ENCODE measurements at regions not wholly inside any gene's neighbourhood (a gene's known extent, or its start where the extent isn't known, plus 50 kb on each side); places are given as distances from the start of the nearest gene placed in this dataset.

DNA sequence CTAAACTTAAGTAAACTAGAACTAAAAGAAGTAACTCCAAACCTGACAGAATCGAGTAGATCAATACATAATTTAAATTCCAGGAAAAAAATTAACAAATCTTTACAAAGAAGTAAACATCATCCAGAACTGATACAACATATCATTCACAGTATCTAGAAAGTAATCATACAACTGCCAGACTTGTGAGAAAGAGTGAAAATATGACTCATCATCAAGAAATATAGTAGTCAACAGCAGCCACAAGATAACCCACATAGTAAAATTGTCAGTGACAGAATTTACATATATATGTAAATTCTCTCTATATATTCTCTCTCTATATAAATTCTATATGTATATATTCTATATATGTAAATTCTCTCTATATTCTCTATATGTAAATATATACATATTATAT lies 242.8 kb upstream of the RGS17 start:
- Histone ChIP-seq H3K27ac (no peak overlapping the region), H3K4me1 (no peaks in the 10 kb centered on the region), H3K4me3 (no peak overlapping the region), H3K27me3 (no peaks in the 10 kb centered on the region), H3K9me3 (no peaks in the 10 kb centered on the region), H3K36me3 (no peaks in the 10 kb centered on the region)
- TF ChIP-seq, protein P1, sequence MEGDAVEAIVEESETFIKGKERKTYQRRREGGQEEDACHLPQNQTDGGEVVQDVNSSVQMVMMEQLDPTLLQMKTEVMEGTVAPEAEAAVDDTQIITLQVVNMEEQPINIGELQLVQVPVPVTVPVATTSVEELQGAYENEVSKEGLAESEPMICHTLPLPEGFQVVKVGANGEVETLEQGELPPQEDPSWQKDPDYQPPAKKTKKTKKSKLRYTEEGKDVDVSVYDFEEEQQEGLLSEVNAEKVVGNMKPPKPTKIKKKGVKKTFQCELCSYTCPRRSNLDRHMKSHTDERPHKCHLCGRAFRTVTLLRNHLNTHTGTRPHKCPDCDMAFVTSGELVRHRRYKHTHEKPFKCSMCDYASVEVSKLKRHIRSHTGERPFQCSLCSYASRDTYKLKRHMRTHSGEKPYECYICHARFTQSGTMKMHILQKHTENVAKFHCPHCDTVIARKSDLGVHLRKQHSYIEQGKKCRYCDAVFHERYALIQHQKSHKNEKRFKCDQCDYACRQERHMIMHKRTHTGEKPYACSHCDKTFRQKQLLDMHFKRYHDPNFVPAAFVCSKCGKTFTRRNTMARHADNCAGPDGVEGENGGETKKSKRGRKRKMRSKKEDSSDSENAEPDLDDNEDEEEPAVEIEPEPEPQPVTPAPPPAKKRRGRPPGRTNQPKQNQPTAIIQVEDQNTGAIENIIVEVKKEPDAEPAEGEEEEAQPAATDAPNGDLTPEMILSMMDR (IDR thresholded peaks at IDR 0.05), result no peak
- no peak for TF ChIP-seq POLR2A (IDR thresholded peaks at IDR 0.05)
- no peak for TF ChIP-seq POLR2AphosphoS5 (IDR thresholded peaks at IDR 0.05)
- intact Hi-C loops (cut with DNase I; ENCODE audit: low total_unique reads), result no loop called here
- no peak for DNase-seq (ENCODE audit: low spot score in 2 of 2)

DNA sequence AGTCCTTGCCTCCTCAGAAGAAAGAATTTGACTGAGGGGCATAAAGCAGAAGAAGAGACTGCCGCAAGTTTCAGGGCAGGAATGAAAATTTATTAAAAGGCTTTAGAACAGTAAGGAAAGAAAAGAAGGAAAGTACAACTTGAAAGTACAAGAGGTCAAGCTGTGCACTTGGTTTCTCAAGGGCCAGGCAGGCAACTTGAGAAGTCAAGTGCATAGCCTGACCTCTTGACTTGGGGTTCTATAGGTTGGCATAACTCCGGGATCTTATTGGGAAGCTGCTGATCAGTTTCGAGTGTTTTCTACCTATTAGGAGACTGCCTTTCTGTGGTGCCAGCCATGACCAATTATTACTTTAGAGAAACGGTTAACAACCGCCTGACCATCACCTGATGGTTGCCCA lies 237.0 kb upstream of the RGS17 start:
- H3K27ac ChIP-seq, result no peak overlapping the region
- TF ChIP-seq POLR2A (IDR thresholded peaks at IDR 0.05) (no peak), POLR2AphosphoS5 (IDR thresholded peaks at IDR 0.05) (no peak)
- TF ChIP-seq, protein P1 (IDR thresholded peaks at IDR 0.05), result no peak
- H3K36me3 ChIP-seq, result no peaks in the 10 kb centered on the region
- DNase-seq (ENCODE audit: low spot score in 2 of 2), result no peak
- H3K4me3 ChIP-seq, result no peak overlapping the region
- H3K4me1 ChIP-seq, result no peaks in the 10 kb centered on the region
- intact Hi-C loops (cut with DNase I; ENCODE audit: low total_unique reads), result no loop called here
- no peaks in the 10 kb centered on the region for H3K9me3 ChIP-seq
- no peaks in the 10 kb centered on the region for H3K27me3 ChIP-seq

DNA sequence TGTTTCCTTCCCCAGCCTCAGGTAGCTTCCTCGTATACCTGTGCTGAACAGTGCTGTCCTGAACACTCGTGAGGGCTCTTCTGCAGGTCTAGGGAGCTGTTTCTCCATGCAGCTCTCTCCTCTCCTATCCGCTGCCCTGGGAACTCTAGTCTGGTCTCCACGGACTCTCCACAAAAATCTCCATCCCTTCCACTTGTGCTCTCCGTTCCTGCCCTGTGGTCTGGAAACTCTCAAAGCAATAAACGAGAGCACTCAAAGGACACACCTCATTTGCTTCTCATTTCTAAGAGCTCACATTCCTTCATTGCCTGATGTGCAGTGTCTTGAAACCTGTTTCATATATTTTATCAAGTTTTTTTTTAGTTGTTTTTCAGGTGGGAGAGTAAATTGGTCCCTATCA lies 235.9 kb upstream of the RGS17 start:
- Histone ChIP-seq H3K27me3 (no peaks in the 10 kb centered on the region), H3K36me3 (no peaks in the 10 kb centered on the region), H3K9me3 (no peaks in the 10 kb centered on the region), H3K27ac (no peak overlapping the region), H3K4me1 (no peaks in the 10 kb centered on the region), H3K4me3 (no peak overlapping the region)
- no peak for DNase-seq (ENCODE audit: low spot score in 2 of 2)
- intact Hi-C loops (cut with DNase I; ENCODE audit: low total_unique reads), result no loop called here
- no peak for TF ChIP-seq POLR2AphosphoS5 (IDR thresholded peaks at IDR 0.05)
- no peak for TF ChIP-seq POLR2A (IDR thresholded peaks at IDR 0.05)
- TF ChIP-seq, protein P1 (IDR thresholded peaks at IDR 0.05), result no peak

DNA sequence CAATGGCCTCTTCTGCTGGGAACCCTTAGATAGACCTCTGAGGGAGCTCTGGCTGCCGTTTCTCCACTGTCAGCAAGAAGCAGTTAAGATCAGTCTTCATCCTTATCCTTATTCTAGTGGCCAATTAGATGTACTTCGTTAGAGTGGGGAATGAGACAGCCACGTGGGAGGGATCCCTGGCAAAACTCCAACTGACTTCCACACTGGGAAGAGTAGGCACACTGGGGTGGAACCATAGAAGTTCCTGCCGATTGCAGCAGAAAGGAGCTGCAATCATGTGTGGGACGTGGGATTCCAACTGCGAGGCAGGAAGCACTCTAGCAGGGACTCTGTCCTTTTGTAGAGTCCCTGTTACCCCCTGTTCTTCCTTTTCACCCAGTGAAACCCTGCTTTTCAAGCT lies 226.3 kb upstream of the RGS17 start:
- no peaks in the 10 kb centered on the region for H3K36me3 ChIP-seq
- H3K4me3 ChIP-seq, result no peak overlapping the region
- intact Hi-C loops (cut with DNase I; ENCODE audit: low total_unique reads), result no loop called here
- TF ChIP-seq POLR2A (IDR thresholded peaks at IDR 0.05) (no peak), POLR2AphosphoS5 (IDR thresholded peaks at IDR 0.05) (no peak)
- TF ChIP-seq, protein P1 (IDR thresholded peaks at IDR 0.05), result no peak
- H3K27me3 ChIP-seq, result no peaks in the 10 kb centered on the region
- H3K27ac ChIP-seq, result no peak overlapping the region
- DNase-seq (ENCODE audit: low spot score in 2 of 2), result no peak
- peaks cover 4 to 6% of the 10 kb centered on the region in 2 donors for H3K9me3 ChIP-seq
- H3K4me1 ChIP-seq, result no peaks in the 10 kb centered on the region

DNA sequence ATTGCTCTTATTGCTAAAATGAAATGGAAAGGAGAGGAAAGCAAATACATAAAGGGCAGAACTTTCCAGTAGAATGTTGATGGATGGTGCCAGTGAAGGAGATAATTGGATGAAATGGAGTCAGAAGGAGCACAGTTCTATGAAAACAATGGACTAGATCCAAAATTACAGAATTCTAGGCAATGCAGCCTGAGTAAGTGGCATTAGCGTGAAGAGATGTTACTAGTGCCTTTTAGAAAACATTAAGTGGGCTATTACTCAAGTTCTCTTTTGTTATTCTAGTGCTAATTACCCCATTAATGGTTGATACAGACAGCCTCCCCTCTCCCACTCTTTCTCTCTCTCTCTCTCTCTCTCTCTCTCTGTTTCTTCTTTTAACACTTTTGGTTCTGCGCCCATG lies 209.5 kb upstream of the RGS17 start:
- intact Hi-C loops (cut with DNase I; ENCODE audit: low total_unique reads), result no loop called here

More for the DNA sequence above, 209.5 kb upstream of the RGS17 start:
- Histone ChIP-seq H3K4me1 (no peaks in the 10 kb centered on the region), H3K9me3 (no peaks in the 10 kb centered on the region), H3K27ac (no peak overlapping the region), H3K27me3 (no peaks in the 10 kb centered on the region), H3K4me3 (no peak overlapping the region), H3K36me3 (no peaks in the 10 kb centered on the region)
- TF ChIP-seq, protein P1 (IDR thresholded peaks at IDR 0.05), result no peak
- TF ChIP-seq POLR2AphosphoS5 (IDR thresholded peaks at IDR 0.05), result no peak
- TF ChIP-seq POLR2A (IDR thresholded peaks at IDR 0.05), result no peak
- no peak for DNase-seq (ENCODE audit: low spot score in 2 of 2)

Data from breast epithelium (tissue), 4 donors.